NCI-H2029 treated with DMSO at 0.1 percent for 48 hours (cell line): ENCODE measurements at regions not wholly inside any gene's neighbourhood (a gene's known extent, or its start where the extent isn't known, plus 50 kb on each side); places are given as distances from the start of the nearest gene placed in this dataset.
"Not testable (repeated sequence)": the region's sequence is repeated elsewhere in the genome, so short reads cannot be mapped to it uniquely, and the experiment has no call there.

Experiments
- DNase-seq: peaks from one replicate; lab custom pipeline; 2025; lab: John Stamatoyannopoulos, UW

DNA sequence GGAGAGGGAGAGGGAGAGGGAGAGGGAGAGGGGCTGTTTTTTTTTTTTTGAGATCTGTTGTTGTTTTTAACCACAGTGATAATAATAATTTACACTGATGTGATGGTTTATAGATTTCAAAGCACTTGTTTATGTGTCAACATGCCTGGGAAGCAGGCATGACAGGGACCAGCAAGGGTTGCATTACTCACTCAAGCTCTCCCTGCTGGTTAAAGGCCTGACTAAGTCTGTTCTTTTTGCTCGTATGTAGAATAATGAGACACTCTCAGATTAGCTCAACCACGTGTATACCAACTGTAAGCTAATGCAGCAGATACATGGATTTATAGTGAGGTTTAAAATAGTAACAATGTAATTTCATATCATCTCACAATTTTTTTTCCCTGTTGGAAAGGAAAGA lies 134.6 kb upstream of the BOD1L1 start:
- DNase-seq: no peak

DNA sequence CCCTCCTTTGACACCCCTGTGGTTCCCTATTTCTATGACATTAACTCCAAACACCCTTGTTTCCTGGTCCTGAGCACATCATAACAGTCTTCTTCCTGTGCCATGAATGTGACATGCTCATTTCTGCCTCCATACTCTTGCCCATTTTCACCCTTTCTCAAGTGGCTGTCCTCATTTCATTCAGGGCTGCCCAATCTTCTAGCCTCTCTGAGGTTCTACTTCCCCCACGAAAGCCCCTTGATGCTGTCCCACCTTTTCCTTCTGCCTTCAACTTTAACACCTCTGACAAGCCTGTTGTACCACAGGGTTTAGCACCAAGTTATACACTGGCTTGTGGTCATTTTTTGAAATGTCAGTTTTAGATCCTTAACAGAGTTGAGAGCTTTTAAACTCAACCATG lies 136.2 kb upstream of the BOD1L1 start:
- DNase-seq: no peak

DNA sequence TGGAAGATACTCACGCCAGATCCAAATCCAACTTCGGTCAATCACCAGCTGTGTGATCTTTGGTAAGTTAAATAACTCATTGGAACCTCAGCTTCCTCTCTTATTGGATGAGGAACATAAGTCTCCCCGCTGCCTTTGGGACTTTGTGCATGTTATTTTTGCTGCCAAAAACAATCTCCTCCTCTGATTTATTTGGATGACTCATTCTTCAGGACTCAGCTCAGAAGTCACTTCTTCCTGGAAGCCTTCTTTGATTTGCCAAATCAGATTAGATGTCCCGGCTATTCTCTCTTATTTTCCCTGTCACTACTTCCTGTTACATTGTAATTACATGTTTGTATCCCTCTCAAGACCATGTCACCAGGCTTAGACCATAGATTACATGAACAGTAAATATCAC lies 138.0 kb upstream of the BOD1L1 start:
- DNase-seq: no peak

- DNase-seq: no peak
Measured at GRCh38 chr4:13766761-13767540, 139.4 kb upstream of the BOD1L1 start.

GRCh38 chr4:13777341-13777740 lies 149.8 kb upstream of the BOD1L1 start:
- DNase-seq: no peak

DNA sequence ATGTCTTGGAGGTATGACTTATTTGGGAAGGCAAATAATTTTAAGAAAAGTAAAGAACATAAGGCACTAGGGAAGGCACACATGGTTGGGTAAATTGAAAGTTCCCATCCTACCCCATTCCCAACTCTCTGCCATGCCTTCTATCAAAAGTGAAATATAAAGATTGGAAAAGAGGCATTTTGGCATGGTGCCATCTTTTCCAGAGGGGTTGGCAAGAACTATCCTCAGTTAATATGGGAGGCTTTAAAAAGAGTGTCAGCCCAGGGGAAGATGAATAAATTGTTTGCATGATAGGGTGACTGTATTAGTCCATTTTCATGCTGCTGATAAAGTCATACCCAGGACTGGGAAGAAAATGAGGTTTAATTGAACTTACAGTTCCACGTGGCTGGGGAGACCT lies 150.8 kb upstream of the BOD1L1 start:
- no peak for DNase-seq

GRCh38 chr4:13782231-13782630 lies 154.7 kb upstream of the BOD1L1 start:
- DNase-seq: no peak

GRCh38 chr4:13783800-13784411 lies 156.4 kb upstream of the BOD1L1 start:
- no peak for DNase-seq

DNA sequence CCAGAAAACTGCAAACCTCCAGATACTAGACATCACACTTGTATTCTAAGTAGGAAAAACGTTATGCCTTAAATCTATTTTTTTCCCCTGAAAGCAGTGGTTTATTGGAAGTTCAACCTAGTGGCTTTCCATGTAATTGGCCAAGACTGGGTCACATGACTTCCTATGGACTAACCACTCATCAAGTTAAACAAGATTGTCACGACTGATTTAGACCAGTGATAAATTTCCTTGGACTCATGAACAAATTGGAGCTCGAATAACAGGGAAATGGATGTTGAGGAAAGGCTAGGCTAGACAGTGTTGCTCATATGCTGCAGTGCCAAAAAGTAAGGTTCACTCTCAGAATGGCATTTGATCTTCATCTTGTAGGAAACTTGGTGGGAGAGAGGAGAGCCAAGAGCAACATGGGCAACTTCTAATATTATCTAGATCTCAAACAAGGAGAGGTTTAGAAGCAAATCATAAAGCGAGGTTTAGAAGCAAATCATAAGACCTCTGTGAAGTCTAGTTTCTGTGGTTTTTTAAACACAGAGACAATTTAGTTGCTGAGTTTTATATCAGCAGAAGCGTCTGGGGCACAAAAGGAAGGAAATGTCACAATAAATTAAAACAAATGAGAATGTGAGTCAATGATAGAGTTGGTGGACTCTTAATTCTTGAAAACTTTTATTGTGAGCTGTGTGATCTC lies 165.6 kb upstream of the BOD1L1 start:
- DNase-seq: no peak

GRCh38 chr4:13794819-13795565 lies 167.5 kb upstream of the BOD1L1 start:
- no peak for DNase-seq

GRCh38 chr4:13797061-13797460 lies 169.5 kb upstream of the BOD1L1 start:
- no peak for DNase-seq

GRCh38 chr4:13815231-13815630 lies 187.7 kb upstream of the BOD1L1 start:
- DNase-seq: no peak

GRCh38 chr4:13816472-13816871 lies 188.9 kb upstream of the BOD1L1 start:
- DNase-seq: no peak

DNA sequence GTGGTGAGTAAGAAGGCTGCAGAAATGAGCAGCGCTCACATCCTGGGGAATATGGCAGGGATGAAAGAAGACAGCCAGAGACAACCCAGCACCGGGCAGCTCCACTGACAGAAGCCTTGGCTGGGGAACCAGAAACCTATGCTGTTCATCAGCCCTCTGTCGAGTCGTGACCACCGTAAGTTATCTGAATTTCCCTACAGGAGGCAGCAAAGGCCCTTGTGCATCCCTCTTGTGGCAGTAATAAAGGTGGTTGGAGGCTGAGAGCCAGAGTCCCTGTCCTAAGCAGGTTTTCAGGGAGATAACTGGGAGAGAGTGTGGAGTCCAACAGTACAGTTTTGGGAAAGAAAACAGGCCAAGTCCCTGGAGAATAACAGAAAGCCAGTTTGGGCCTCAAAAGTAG lies 194.0 kb upstream of the BOD1L1 start:
- no peak for DNase-seq

DNA sequence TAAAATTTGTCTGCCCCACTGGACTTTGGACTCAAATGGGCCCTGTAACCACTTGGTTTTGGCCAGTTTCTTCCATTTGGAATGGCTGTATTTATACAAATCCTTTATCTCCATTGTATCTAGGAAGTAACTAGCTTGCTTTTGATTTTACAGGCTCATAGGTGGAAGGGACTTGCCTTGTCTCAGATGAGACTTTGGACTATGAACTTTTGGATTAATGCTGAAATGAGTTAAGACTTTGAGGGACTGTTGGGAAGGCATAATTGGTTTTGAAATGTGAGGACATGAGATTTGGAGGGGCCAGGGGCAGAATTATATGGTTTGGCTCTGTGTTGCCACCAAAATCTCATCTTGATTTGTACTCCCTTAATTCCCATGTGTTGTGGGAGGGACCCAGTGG lies 198.3 kb upstream of the BOD1L1 start:
- DNase-seq: not testable (repeated sequence)

GRCh38 chr4:13829457-13829856 lies 201.9 kb upstream of the BOD1L1 start:
- no peak for DNase-seq

GRCh38 chr4:13830449-13830848 lies 202.9 kb upstream of the BOD1L1 start:
- DNase-seq: no peak

GRCh38 chr4:13833171-13833804 lies 205.8 kb upstream of the BOD1L1 start:
- DNase-seq: no peak

- no peak for DNase-seq
Measured at GRCh38 chr4:13836946-13837912, 209.7 kb upstream of the BOD1L1 start.

GRCh38 chr4:13840502-13841190 lies 213.1 kb upstream of the BOD1L1 start:
- DNase-seq: no peak
